Spleen (tissue), 11 donors: ENCODE measurements at regions not wholly inside any gene's neighbourhood (a gene's known extent, or its start where the extent isn't known, plus 50 kb on each side); places are given as distances from the start of the nearest gene placed in this dataset.

Experiments
- DNase-seq: peaks from one replicate; pipeline ENCODE4 v3.0.0-alpha.2; 2020
- H3K27ac ChIP-seq, 8 donors: fragments of 200-600 bp; sonication (generic) in 7 of 8; 1 replicate in 4 of 8; 2 replicates in 4 of 8; pipeline versions ENCODE4 v1.5.0 to v1.8.0; 2016 to 2021; ENCODE audit warnings: inconsistent platforms in 4 of 8, mild to moderate bottlenecking in 4 of 8, moderate library complexity in 1 of 8
- H3K27me3 ChIP-seq, 7 donors: fragments of 200-600 bp; sonication (generic) in 6 of 7; replicated peaks in 1 of 7; 1 replicate in 4 of 7; 2 replicates in 3 of 7; pipeline versions ENCODE4 v1.5.0 to v1.8.0; 2016 to 2021; ENCODE audit warnings: inconsistent platforms in 3 of 7, mild to moderate bottlenecking in 1 of 7
- H3K36me3 ChIP-seq, 6 donors: fragments of 200-600 bp; sonication (generic) in 5 of 6; 1 replicate in 4 of 6; 2 replicates in 2 of 6; pipeline versions ENCODE4 v1.5.0 to v1.8.0; 2016 to 2021; ENCODE audit warnings: inconsistent platforms in 2 of 6
- H3K4me1 ChIP-seq, 6 donors: fragments of 200-600 bp; sonication (generic) in 5 of 6; 1 replicate in 3 of 6; 2 replicates in 3 of 6; pipeline versions ENCODE4 v1.5.0 to v1.8.0; 2016 to 2021; ENCODE audit warnings: inconsistent platforms in 3 of 6
- H3K4me3 ChIP-seq, 8 donors: fragments of 200-600 bp; sonication (generic) in 7 of 8; 1 replicate in 4 of 8; 2 replicates in 4 of 8; pipeline versions ENCODE4 v1.5.0 to v1.8.0; 2016 to 2021; ENCODE audit warnings: inconsistent platforms in 4 of 8, mild to moderate bottlenecking in 4 of 8, moderate library complexity in 2 of 8
- H3K9me3 ChIP-seq, 8 donors: fragments of 200-600 bp; sonication (generic) in 7 of 8; 1 replicate in 4 of 8; 2 replicates in 4 of 8; pipeline versions ENCODE4 v1.5.0 to v1.8.0; 2016 to 2021; ENCODE audit warnings: inconsistent platforms in 4 of 8
- CTCF ChIP-seq, 11 experiments: fragments of 200-600 bp in 7 of 11; fragments of 450-650 bp in 4 of 11; sonication (generic) in 4 of 11; IDR thresholded peaks in 8 of 11; conservative IDR thresholded peaks in 3 of 11; 1 replicate in 7 of 11; 2 replicates in 4 of 11; pipeline versions ENCODE4 v1.4.0 to v1.8.0; 2016 to 2021; ENCODE audit warnings: antibody characterized with exemption in 11 of 11, inconsistent platforms in 4 of 11, mild to moderate bottlenecking in 1 of 11
- POLR2A ChIP-seq, 3 donors: fragments of 450-650 bp; IDR thresholded peaks; one replicate each; pipeline ENCODE4 v1.5.1; 2017; ENCODE audit warnings: antibody characterized with exemption in 3 of 3, mild to moderate bottlenecking in 1 of 3
- POLR2AphosphoS5 ChIP-seq, 3 donors: sonication (generic); formaldehyde crosslinking; IDR thresholded peaks; one replicate each; pipeline ENCODE4 v1.5.1; 2017; ENCODE audit warnings: antibody characterized with exemption in 3 of 3
- WGBS, 5 donors: extraction: QIAGEN DNeasy Blood & Tissue Kit in 3 of 5; methylation state at CpG; one replicate each; pipeline versions ENCODE4 v1.1.5 to v1.1.7; 2013 to 2018; 5-methylcytosine and 5-hydroxymethylcytosine counted together
- intact Hi-C: fragments of 100-400 bp; cut with DNase I; formaldehyde crosslinking; loops from one replicate; pipeline ENCODE4 v1.15.0; 2023; ENCODE audit warnings: low total_unique reads
- donor health status: healthy with polysubstance abuse.
- donor health status: DM: no; HTN: no; CAD: no; lungs with moderate emphysema.
- donor health status: DM: no; HTN: no; CAD: no.
- donor health status: Bipolar disorder and iron deficiency.
- donor health status: healthy.
- donor health status: DM: no; HTN: no; CAD: no.
- donor health status: DM: yes; HTN: yes; CAD: no.

GRCh38 chr18:5060543-5060942, 136.5 kb downstream of the AKAIN1 start:
- Histone ChIP-seq H3K4me1 (peaks cover 0 to 21% (median 12%) of the 10 kb centered on the region in 6 donors), H3K27ac (no peak overlapping the region), H3K36me3 (no peaks in the 10 kb centered on the region), H3K27me3 (no peaks in the 10 kb centered on the region), H3K9me3 (no peaks in the 10 kb centered on the region), H3K4me3 (no peak overlapping the region)
- WGBS, 5 donors: 79 to 91% (median 88%) methylated on average over 3 of the region's 3 CpGs
- intact Hi-C loops: no loop called here
- DNase-seq: no peak
- TF ChIP-seq POLR2A (IDR thresholded peaks at IDR 0.05): no peak
- TF ChIP-seq CTCF (IDR thresholded peaks at IDR 0.05 in 8 of 11, conservative IDR thresholded peaks at IDR 0.05 in 3 of 11): no peak
- no peak for TF ChIP-seq POLR2AphosphoS5 (IDR thresholded peaks at IDR 0.05)

GRCh38 chr18:5059696-5060032, 137.4 kb downstream of the AKAIN1 start:
- no peak overlapping the region for H3K27ac ChIP-seq
- intact Hi-C loops: loop anchor here (10.0 kb wide), 1 partner anchor 955 kb away; no protein-coding TSS in a partner anchor
- H3K27me3 ChIP-seq: no peaks in the 10 kb centered on the region
- 20 to 49% (median 28%) methylated on average over 2 of the region's 2 CpGs for WGBS, 5 donors
- H3K36me3 ChIP-seq: no peaks in the 10 kb centered on the region
- H3K4me1 ChIP-seq: peaks cover 0 to 21% (median 12%) of the 10 kb centered on the region in 6 donors
- H3K4me3 ChIP-seq: no peak overlapping the region
- TF ChIP-seq CTCF (IDR thresholded peaks at IDR 0.05 in 8 of 11, conservative IDR thresholded peaks at IDR 0.05 in 3 of 11): no peak
- no peak for TF ChIP-seq POLR2A (IDR thresholded peaks at IDR 0.05)
- TF ChIP-seq POLR2AphosphoS5 (IDR thresholded peaks at IDR 0.05): no peak
- H3K9me3 ChIP-seq: no peaks in the 10 kb centered on the region
- DNase-seq: no peak

- no peak overlapping the region for H3K27ac ChIP-seq
- no peak overlapping the region for H3K4me3 ChIP-seq
- H3K9me3 ChIP-seq: no peaks in the 10 kb centered on the region
- TF ChIP-seq POLR2A (IDR thresholded peaks at IDR 0.05): no peak
- TF ChIP-seq POLR2AphosphoS5 (IDR thresholded peaks at IDR 0.05): no peak
- no peak for TF ChIP-seq CTCF (IDR thresholded peaks at IDR 0.05 in 8 of 11, conservative IDR thresholded peaks at IDR 0.05 in 3 of 11)
- 16 to 28% (median 23%) methylated on average over 17 of the region's 17 CpGs for WGBS, 5 donors
- intact Hi-C loops: loop anchor here (10.0 kb wide), 1 partner anchor 954 kb away; no protein-coding TSS in a partner anchor
- H3K36me3 ChIP-seq: no peaks in the 10 kb centered on the region
- DNase-seq: no peak
- peaks cover 0 to 21% (median 12%) of the 10 kb centered on the region in 6 donors for H3K4me1 ChIP-seq
- H3K27me3 ChIP-seq: no peaks in the 10 kb centered on the region
Measured at GRCh38 chr18:5058768-5059695, 138.0 kb downstream of the AKAIN1 start.
